Smooth muscle cell (in vitro differentiated cells): ENCODE measurements at regions not wholly inside any gene's neighbourhood (a gene's known extent, or its start where the extent isn't known, plus 50 kb on each side); places are given as distances from the start of the nearest gene placed in this dataset.
"Not testable (repeated sequence)": the region's sequence is repeated elsewhere in the genome, so short reads cannot be mapped to it uniquely, and the experiment has no call there.

Experiments
- DNase-seq: peaks from one replicate; lab custom pipeline; 2025; ENCODE audit not compliant: unreplicated experiment; lab: John Stamatoyannopoulos, UW
- H2AFZ ChIP-seq: fragments of 200-600 bp; sonication (generic); 2 replicates; pipeline ENCODE4 v1.6.0; 2016; ENCODE audit warnings: antibody characterized with exemption, low read depth, mild to moderate bottlenecking
- H3F3A ChIP-seq: fragments of 200-600 bp; sonication (generic); 2 replicates; pipeline ENCODE4 v1.6.0; 2017; ENCODE audit warnings: antibody characterized with exemption, low read depth
- H3K27ac ChIP-seq: fragments of 200-600 bp; sonication (generic); 2 replicates; pipeline ENCODE4 v1.5.1; 2016; ENCODE audit warnings: low read depth, mild to moderate bottlenecking
- H3K27me3 ChIP-seq: fragments of 200-600 bp; sonication (generic); 2 replicates; pipeline ENCODE4 v1.6.1; 2016; ENCODE audit warnings: low read depth, mild to moderate bottlenecking
- H3K36me3 ChIP-seq: fragments of 200-600 bp; sonication (generic); 2 replicates; pipeline ENCODE4 v1.5.1; 2016; ENCODE audit warnings: low read depth
- H3K4me1 ChIP-seq: fragments of 200-600 bp; sonication (generic); 2 replicates; pipeline ENCODE4 v1.5.1; 2016; ENCODE audit warnings: low read depth
- H3K4me2 ChIP-seq: fragments of 200-600 bp; sonication (generic); 2 replicates; pipeline ENCODE4 v1.6.0; 2016; ENCODE audit warnings: mild to moderate bottlenecking
- H3K4me3 ChIP-seq: fragments of 200-600 bp; sonication (generic); 2 replicates; pipeline ENCODE4 v1.5.1; 2016; ENCODE audit warnings: mild to moderate bottlenecking
- H3K79me2 ChIP-seq: fragments of 200-600 bp; sonication (generic); 2 replicates; pipeline ENCODE4 v1.6.0; 2016; ENCODE audit warnings: low read depth, mild to moderate bottlenecking
- H3K9ac ChIP-seq: fragments of 200-600 bp; sonication (generic); 2 replicates; pipeline ENCODE4 v1.6.0; 2016; ENCODE audit warnings: low read depth
- H3K9me3 ChIP-seq: fragments of 200-600 bp; sonication (generic); replicated peaks from 2 replicates; pipeline ENCODE4 v1.5.1; 2016; ENCODE audit warnings: low read depth
- H4K20me1 ChIP-seq: fragments of 200-600 bp; sonication (generic); 2 replicates; pipeline ENCODE4 v1.6.0; 2016; ENCODE audit warnings: low read depth
- CTCF ChIP-seq: fragments of 200-600 bp; sonication (generic); IDR thresholded peaks from 2 replicates; pipeline ENCODE4 v1.5.1; 2017; ENCODE audit warnings: borderline replicate concordance, mild to moderate bottlenecking, antibody characterized with exemption; ENCODE audit not compliant: insufficient read depth, poor library complexity, severe bottlenecking
- WGBS: methylation state at CpG from one replicate; pipeline ENCODE4 v1.1.7; 2016; ENCODE audit warnings: low lambda C conversion rate; 5-methylcytosine and 5-hydroxymethylcytosine counted together

DNA sequence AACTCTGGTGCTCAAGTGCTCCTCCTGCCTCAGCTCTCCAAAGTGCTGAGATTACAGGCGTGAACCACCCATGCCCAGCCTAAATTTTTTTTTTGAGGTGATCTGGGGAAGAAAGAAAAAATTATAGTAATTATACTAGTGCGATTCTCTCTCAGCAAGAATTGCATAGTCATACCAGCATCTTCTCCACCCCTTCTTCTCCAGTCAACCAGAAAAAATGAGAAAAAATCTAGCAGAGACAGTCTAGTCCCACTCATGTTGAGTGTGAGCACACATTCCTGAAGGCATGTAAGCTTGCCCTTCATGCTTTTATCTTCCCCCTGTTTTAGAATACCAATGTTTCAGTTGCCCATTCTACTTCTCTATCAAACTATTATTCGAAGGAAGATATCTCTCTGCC lies 207.6 kb downstream of the S1PR1 start:
- no peaks in the 10 kb centered on the region for H4K20me1 ChIP-seq
- no peak for TF ChIP-seq CTCF
- H3K9me3 ChIP-seq = no peaks in the 10 kb centered on the region
- WGBS = 92% methylated on average over 3 of the region's 3 CpGs
- H2AFZ ChIP-seq = no peak overlapping the region
- no peaks in the 10 kb centered on the region for H3K36me3 ChIP-seq
- H3K79me2 ChIP-seq = no peaks in the 10 kb centered on the region
- no peak overlapping the region for H3K9ac ChIP-seq
- H3K4me2 ChIP-seq = no peak overlapping the region
- no peak overlapping the region for H3K4me3 ChIP-seq
- no peaks in the 10 kb centered on the region for H3K4me1 ChIP-seq
- no peaks in the 10 kb centered on the region for H3K27me3 ChIP-seq
- no peak overlapping the region for H3K27ac ChIP-seq
- H3F3A ChIP-seq = no peaks in the 10 kb centered on the region
- DNase-seq = no peak

GRCh38 chr1:101444873-101445618 lies 208.2 kb downstream of the S1PR1 start:
- no peak overlapping the region for H3K4me3 ChIP-seq
- no peaks in the 10 kb centered on the region for H3K4me1 ChIP-seq
- 23% methylated on average over 2 of the region's 2 CpGs for WGBS
- no peaks in the 10 kb centered on the region for H3K27me3 ChIP-seq
- no peak for TF ChIP-seq CTCF
- no peak overlapping the region for H2AFZ ChIP-seq
- no peaks in the 10 kb centered on the region for H4K20me1 ChIP-seq
- DNase-seq = no peak
- H3K4me2 ChIP-seq = no peak overlapping the region
- no peaks in the 10 kb centered on the region for H3K9me3 ChIP-seq
- no peaks in the 10 kb centered on the region for H3K79me2 ChIP-seq
- H3K36me3 ChIP-seq = no peaks in the 10 kb centered on the region
- no peak overlapping the region for H3K9ac ChIP-seq
- no peak overlapping the region for H3K27ac ChIP-seq
- H3F3A ChIP-seq = no peaks in the 10 kb centered on the region

DNA sequence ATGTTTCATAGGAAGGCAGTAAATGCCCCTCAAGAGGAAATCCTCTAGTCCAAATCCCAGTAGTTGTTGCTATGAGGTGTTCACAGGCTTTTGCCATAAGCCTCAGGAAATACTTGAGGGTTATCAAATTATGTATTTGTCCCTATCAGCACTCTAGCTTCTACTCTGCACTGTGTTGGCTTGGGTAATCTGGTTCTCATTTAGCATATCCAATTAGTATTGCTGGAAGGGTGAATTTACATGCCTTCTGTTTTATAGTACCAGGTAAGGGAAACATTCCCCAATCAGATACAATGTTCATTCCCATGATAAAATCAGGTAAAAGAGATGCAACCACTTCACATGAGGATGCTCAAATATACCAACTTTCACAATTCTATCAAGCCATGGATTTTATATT lies 211.2 kb downstream of the S1PR1 start:
- H3K9ac ChIP-seq = no peak overlapping the region
- no peak for DNase-seq
- no peak overlapping the region for H3K27ac ChIP-seq
- no peaks in the 10 kb centered on the region for H3F3A ChIP-seq
- H4K20me1 ChIP-seq = no peaks in the 10 kb centered on the region
- no peaks in the 10 kb centered on the region for H3K36me3 ChIP-seq
- no peak overlapping the region for H3K4me2 ChIP-seq
- no peak for TF ChIP-seq CTCF
- H3K4me1 ChIP-seq = no peaks in the 10 kb centered on the region
- H3K79me2 ChIP-seq = no peaks in the 10 kb centered on the region
- no peak overlapping the region for H3K4me3 ChIP-seq
- H3K9me3 ChIP-seq = no peaks in the 10 kb centered on the region
- no peaks in the 10 kb centered on the region for H3K27me3 ChIP-seq
- H2AFZ ChIP-seq = no peak overlapping the region

- not testable (repeated sequence) for H3K9me3 ChIP-seq, H3F3A ChIP-seq, H4K20me1 ChIP-seq, H3K27me3 ChIP-seq, DNase-seq, H3K79me2 ChIP-seq, H3K4me2 ChIP-seq, H2AFZ ChIP-seq, H3K4me1 ChIP-seq, H3K36me3 ChIP-seq, H3K4me3 ChIP-seq, H3K27ac ChIP-seq, H3K9ac ChIP-seq
- WGBS = 90% methylated on average over 5 of the region's 5 CpGs
These were observed 213.9 kb downstream of the S1PR1 start for GRCh38 chr1:101450691-101451090.
